Upper lobe of left lung (tissue), 6 donors: ENCODE measurements at regions not wholly inside any gene's neighbourhood (a gene's known extent, or its start where the extent isn't known, plus 50 kb on each side); places are given as distances from the start of the nearest gene placed in this dataset.
"Not testable (repeated sequence)": the region's sequence is repeated elsewhere in the genome, so short reads cannot be mapped to it uniquely, and the experiment has no call there.

Experiments
- ATAC-seq, 2 donors: fragments of 200-7000 bp; cut with Tn5 transposase; one replicate each; pipeline ENCODE4 v1.9.1; 2022; ENCODE audit warnings: mild to moderate bottlenecking in 2 of 2, moderate library complexity in 2 of 2; ENCODE audit not compliant: low FRiP score in 2 of 2
- DNase-seq, 2 donors: peaks; one replicate each; pipeline ENCODE4 v3.0.0-alpha.2; 2019 to 2020
- H3K27ac ChIP-seq, 4 donors: fragments of 200-600 bp; sonication (generic); one replicate each; pipeline ENCODE4 v1.5.1; 2016 to 2019
- H3K27me3 ChIP-seq, 4 donors: fragments of 200-600 bp; sonication (generic); one replicate each; pipeline ENCODE4 v1.5.1; 2017 to 2019
- H3K36me3 ChIP-seq, 4 donors: fragments of 200-600 bp; sonication (generic); one replicate each; pipeline ENCODE4 v1.5.1; 2016 to 2019
- H3K4me1 ChIP-seq, 4 donors: fragments of 200-600 bp; sonication (generic); one replicate each; pipeline ENCODE4 v1.5.1; 2018 to 2019
- H3K4me3 ChIP-seq, 4 donors: fragments of 200-600 bp; sonication (generic); one replicate each; pipeline ENCODE4 v1.5.1; 2017 to 2019; ENCODE audit warnings: mild to moderate bottlenecking in 2 of 4, moderate library complexity in 1 of 4
- H3K9me3 ChIP-seq, 4 donors: fragments of 200-600 bp; sonication (generic); one replicate each; pipeline ENCODE4 v1.5.1; 2018 to 2019
- EP300 ChIP-seq, 4 donors: sonication (generic); formaldehyde crosslinking; IDR thresholded peaks; one replicate each; pipeline ENCODE4 v1.5.1; 2017; ENCODE audit warnings: antibody characterized with exemption in 4 of 4, control low read depth in 2 of 4
- POLR2A ChIP-seq, 4 donors: fragments of 450-650 bp; IDR thresholded peaks; one replicate each; pipeline ENCODE4 v1.5.1; 2016 to 2017; ENCODE audit warnings: antibody characterized with exemption in 4 of 4, mild to moderate bottlenecking in 2 of 4
- POLR2AphosphoS5 ChIP-seq, 2 donors: sonication (generic); formaldehyde crosslinking; IDR thresholded peaks; one replicate each; pipeline ENCODE4 v1.5.1; 2017; ENCODE audit warnings: antibody characterized with exemption in 2 of 2
- WGBS, 2 donors: methylation state at CpG; one replicate each; pipeline ENCODE4 v1.1.5; 2017 to 2018; 5-methylcytosine and 5-hydroxymethylcytosine counted together
- small RNA-seq, 4 donors: library from RNA; depleted of rRNA; stranded (forward); fragments of <200 nt; gene quantifications; one replicate each; pipeline ENCODE3, GENCODE V24; 2016
- TF ChIP-seq, protein P1 (sequence below), 6 experiments: fragments of 450-650 bp in 4 of 6; fragments of 200-600 bp in 2 of 6; sonication (generic) in 2 of 6; IDR thresholded peaks; one replicate each; pipeline ENCODE4 v1.5.1; 2016 to 2019; ENCODE audit warnings: antibody characterized with exemption in 6 of 6
- donor health status: DM: no; HTN: no; CAD: no; lungs with moderate emphysema.
- donor health status: DM: no; HTN: yes; CAD: no; lungs with severe emphysema.

DNA sequence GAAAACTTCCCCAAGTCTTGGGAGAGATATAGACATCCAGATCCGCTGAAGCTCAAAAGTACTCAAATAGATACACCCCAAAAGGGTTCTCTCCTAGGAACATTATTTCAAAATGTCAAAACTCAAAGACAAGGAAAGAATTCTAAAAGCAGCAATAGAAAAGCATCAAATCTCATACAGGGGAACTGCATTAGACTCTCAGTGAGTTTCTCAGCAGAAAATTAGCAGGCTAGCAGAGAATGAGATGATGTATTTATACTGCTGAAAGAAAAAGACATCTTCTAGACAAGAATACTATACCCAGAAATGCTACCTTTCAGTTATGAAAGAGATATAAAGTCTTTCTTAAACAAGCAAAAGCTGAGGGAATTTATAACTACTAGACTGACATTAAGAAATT lies 75.5 kb upstream of the RIMS1 start:
- 93 to 94% methylated on average over 1 of the region's 1 CpG for WGBS, 2 donors
- Histone ChIP-seq H3K4me1 (no peaks in the 10 kb centered on the region), H3K36me3 (no peaks in the 10 kb centered on the region), H3K27me3 (no peaks in the 10 kb centered on the region), H3K27ac (no peak overlapping the region), H3K4me3 (no peak overlapping the region), H3K9me3 (peaks cover 16 to 28% (median 22%) of the 10 kb centered on the region in 4 donors)
- DNase-seq (no peak), ATAC-seq (no peak)
- no peak for TF ChIP-seq POLR2AphosphoS5 (IDR thresholded peaks at IDR 0.05)

DNA sequence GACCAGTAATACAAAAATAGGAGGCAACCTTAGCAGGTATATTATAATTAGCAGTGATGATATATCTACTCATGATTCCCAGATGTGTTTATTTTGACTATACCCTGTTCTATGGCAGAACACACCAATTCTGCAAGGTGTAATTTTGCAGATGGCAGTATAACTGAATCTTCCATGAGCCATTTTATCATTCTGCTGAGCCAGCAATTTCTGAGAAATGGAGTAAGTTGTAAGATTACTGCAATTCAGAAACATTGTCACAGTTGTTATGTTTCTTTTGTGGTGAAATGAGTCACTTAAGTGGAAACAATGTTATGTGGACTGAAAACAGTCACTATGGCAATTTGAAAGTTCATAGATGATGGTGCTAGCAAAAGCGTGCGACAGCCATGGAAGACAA lies 63.7 kb upstream of the RIMS1 start:
- H3K4me3 ChIP-seq = no peak overlapping the region
- H3K27ac ChIP-seq = no peak overlapping the region
- no peaks in the 10 kb centered on the region for H3K27me3 ChIP-seq
- WGBS, 2 donors = 97 to 98% methylated on average over 2 of the region's 2 CpGs
- no peaks in the 10 kb centered on the region for H3K9me3 ChIP-seq
- DNase-seq (no peak), ATAC-seq (no peak)
- no peaks in the 10 kb centered on the region for H3K36me3 ChIP-seq
- TF ChIP-seq EP300 (IDR thresholded peaks at IDR 0.05) (no peak), POLR2A (IDR thresholded peaks at IDR 0.05) (no peak), POLR2AphosphoS5 (IDR thresholded peaks at IDR 0.05) (no peak)
- TF ChIP-seq, protein P1, sequence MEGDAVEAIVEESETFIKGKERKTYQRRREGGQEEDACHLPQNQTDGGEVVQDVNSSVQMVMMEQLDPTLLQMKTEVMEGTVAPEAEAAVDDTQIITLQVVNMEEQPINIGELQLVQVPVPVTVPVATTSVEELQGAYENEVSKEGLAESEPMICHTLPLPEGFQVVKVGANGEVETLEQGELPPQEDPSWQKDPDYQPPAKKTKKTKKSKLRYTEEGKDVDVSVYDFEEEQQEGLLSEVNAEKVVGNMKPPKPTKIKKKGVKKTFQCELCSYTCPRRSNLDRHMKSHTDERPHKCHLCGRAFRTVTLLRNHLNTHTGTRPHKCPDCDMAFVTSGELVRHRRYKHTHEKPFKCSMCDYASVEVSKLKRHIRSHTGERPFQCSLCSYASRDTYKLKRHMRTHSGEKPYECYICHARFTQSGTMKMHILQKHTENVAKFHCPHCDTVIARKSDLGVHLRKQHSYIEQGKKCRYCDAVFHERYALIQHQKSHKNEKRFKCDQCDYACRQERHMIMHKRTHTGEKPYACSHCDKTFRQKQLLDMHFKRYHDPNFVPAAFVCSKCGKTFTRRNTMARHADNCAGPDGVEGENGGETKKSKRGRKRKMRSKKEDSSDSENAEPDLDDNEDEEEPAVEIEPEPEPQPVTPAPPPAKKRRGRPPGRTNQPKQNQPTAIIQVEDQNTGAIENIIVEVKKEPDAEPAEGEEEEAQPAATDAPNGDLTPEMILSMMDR (IDR thresholded peaks at IDR 0.05) = no peak
- no peaks in the 10 kb centered on the region for H3K4me1 ChIP-seq

DNA sequence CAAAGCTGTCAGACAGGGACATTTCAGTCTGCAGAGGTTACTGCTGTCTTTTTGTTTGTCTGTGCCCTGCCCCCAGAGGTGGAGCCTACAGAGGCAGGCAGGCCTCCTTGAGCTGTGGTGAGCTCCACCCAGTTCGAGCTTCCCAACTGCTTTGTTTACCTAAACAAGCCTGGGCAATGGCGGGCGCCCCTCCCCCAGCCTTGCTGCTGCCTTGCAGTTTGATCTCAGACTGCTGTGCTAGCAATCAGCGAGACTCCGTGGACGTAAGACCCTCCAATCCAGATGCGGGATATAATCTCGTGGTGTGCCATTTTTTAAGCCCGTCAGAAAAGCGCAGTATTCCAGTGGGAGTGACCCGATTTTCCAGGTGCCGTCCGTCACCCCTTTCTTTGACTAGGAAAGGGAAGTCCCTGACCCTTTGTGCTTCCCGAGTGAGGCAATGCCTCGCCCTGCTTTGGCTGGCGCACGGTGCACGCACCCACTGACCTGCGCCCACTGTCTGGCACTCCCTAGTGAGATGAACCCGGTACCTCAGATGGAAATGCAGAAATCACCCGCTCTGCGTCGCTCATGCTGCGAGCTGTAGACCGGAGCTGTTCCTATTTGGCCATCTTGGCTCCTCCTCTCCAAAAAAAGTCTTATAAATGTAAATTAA lies 54.1 kb upstream of the RIMS1 start:
- peak in 1 of 2 donors; percentile 41 for DNase-seq
- not testable (repeated sequence) for H3K27ac ChIP-seq, ATAC-seq, H3K27me3 ChIP-seq, H3K4me1 ChIP-seq, H3K36me3 ChIP-seq, H3K4me3 ChIP-seq, H3K9me3 ChIP-seq
- 94 to 95% methylated on average over 21 to 24 of the region's 25 CpGs for WGBS, 2 donors

Small RNA genes lying in the stretch of these regions (small RNA-seq; reads per million reads assigned to genes)
- gene MIR30A (15,782 to 48,773 (median 30,919) reads per million in 4 donors), gene MIR30C2 (101 to 275 (median 144) reads per million in 4 donors), gene RNU4-66P (0 to 0.44 (median 0.13) reads per million in 4 donors)
